GM06990 (cell line): ENCODE measurements at regions not wholly inside any gene's neighbourhood (a gene's known extent, or its start where the extent isn't known, plus 50 kb on each side); places are given as distances from the start of the nearest gene placed in this dataset.
"Not testable (repeated sequence)": the region's sequence is repeated elsewhere in the genome, so short reads cannot be mapped to it uniquely, and the experiment has no call there.

ENCODE experiments used
- DNase-seq: peaks from one replicate; pipeline ENCODE4 v3.0.0-alpha.2; 2011; ENCODE audit not compliant: insufficient read length; ENCODE audit errors: extremely low read depth
- H3K27me3 ChIP-seq: replicated peaks from 2 replicates; pipeline ENCODE4 v1.6.0; 2011; ENCODE audit warnings: low read length; ENCODE audit not compliant: control insufficient read depth, insufficient read depth
- H3K36me3 ChIP-seq: 2 replicates; pipeline ENCODE4 v1.5.1; 2011; ENCODE audit warnings: low read length; ENCODE audit not compliant: control insufficient read depth, insufficient read depth
- H3K4me3 ChIP-seq: replicated peaks from 2 replicates; pipeline ENCODE4 v1.5.1; 2011; ENCODE audit warnings: low read depth, mild to moderate bottlenecking, control low read depth, low read length
- CTCF ChIP-seq: IDR thresholded peaks from 2 replicates; pipeline ENCODE4 v1.5.1; 2011; ENCODE audit warnings: low read length, control low read depth, mild to moderate bottlenecking, inconsistent platforms; ENCODE audit not compliant: insufficient read depth, poor library complexity, severe bottlenecking

DNA sequence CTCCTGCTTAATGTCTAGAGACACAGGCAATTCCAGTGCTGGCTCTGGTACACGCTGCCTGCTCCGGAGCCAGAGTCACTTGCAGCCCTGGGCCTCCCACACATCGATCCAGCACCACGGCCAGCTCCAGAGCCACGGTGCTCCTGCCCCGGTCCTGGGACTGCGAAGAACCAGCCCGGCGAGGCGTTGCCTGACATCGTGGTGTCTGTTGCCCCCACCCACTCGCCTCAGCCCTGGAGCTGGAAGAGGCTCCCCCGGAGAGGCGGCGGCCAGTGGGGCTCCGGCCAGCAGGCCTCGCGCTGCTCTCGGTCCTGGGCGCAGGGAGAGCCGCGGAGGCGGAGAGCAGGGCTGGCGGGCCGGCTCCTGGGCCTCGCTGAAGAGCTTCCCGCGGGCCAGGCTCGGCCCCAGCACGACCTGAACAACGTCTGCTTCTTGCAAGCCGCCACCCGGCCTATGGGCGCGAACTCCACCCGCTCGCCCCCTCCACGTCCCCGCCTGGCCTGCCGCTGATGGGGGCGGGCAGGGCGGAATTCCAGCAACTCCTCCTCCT lies 364.8 kb downstream of the CEP170 start:
- DNase-seq, result no peak
- Histone ChIP-seq H3K27me3 (no peaks in the 10 kb centered on the region), H3K36me3 (no peaks in the 10 kb centered on the region), H3K4me3 (no peak overlapping the region)
- no peak for TF ChIP-seq CTCF

- H3K4me3 ChIP-seq, result no peak overlapping the region
- no peaks in the 10 kb centered on the region for H3K36me3 ChIP-seq
- TF ChIP-seq CTCF, result no peak
- no peaks in the 10 kb centered on the region for H3K27me3 ChIP-seq
- no peak for DNase-seq
Measured at GRCh38 chr1:242886137-242886536, 361.6 kb upstream of the PLD5 start.

DNA sequence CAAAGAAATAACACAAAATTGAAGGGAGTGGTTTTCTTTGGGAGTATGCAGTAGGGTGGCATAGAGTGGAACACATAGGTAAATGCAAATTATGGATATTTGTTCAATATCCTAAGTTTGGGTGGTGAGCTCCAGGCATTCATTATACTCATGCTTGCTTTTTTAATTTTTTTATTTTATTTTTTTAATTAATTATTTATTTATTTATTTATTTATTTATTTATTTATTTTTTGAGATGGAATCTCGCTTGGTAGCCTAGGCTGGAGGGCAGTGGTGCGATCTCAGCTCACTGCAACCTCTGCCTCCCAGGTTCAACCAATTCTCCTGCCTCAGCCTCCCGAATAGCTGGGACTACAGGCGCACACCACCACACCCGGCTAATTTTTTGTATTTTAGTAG lies 355.5 kb upstream of the PLD5 start:
- DNase-seq, H3K4me3 ChIP-seq, H3K36me3 ChIP-seq, H3K27me3 ChIP-seq: not testable (repeated sequence)

GRCh38 chr1:242877743-242878142 lies 353.2 kb upstream of the PLD5 start:
- DNase-seq, result no peak
- H3K36me3 ChIP-seq, result no peaks in the 10 kb centered on the region
- no peak overlapping the region for H3K4me3 ChIP-seq
- no peak for TF ChIP-seq CTCF
- H3K27me3 ChIP-seq, result no peaks in the 10 kb centered on the region

DNA sequence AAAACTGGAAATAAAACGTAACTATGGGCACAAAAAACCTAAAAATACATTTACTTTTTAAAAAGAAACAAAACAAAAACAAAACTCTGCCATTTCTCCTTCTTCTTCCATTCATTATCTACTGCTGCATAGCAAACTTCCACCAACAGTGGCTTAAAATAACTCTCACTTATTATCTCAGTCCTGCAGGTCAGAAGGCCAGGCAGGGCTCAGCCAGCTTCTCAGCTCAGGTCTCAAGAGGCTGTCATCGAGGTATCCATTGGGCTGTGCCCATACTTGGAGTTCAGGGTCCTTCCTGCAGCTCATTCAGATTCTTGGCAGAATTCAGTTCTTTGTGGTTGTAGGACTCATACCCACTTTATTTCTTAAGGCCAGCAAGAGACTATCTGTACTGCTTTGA lies 352.7 kb upstream of the PLD5 start:
- DNase-seq, result no peak
- TF ChIP-seq CTCF, result no peak
- H3K27me3 ChIP-seq, result no peaks in the 10 kb centered on the region
- H3K4me3 ChIP-seq, result no peak overlapping the region
- H3K36me3 ChIP-seq, result no peaks in the 10 kb centered on the region

DNA sequence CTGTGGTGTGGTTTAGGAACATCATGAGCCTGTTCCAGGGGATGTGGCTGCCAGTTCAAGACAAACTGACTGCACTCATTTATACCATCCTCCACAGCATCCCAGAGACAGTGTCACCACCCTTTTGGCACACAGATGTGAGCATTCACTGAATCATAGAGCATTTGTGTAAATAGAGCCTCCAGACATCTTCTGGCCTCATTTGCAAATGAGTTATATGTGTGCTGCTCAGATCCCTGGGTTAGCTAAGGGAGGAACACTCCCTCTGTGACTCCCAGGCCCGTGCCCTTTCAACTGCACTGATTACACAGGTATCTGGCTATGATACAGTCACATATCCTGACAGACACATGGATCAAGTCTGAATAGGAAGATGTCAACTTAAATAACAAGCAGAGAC lies 351.5 kb upstream of the PLD5 start:
- no peak for DNase-seq
- no peaks in the 10 kb centered on the region for H3K36me3 ChIP-seq
- no peak overlapping the region for H3K4me3 ChIP-seq
- no peak for TF ChIP-seq CTCF
- no peaks in the 10 kb centered on the region for H3K27me3 ChIP-seq
